Nephron progenitor cell (in vitro differentiated cells): ENCODE measurements at regions not wholly inside any gene's neighbourhood (a gene's known extent, or its start where the extent isn't known, plus 50 kb on each side); places are given as distances from the start of the nearest gene placed in this dataset.

Experiments used
- DNase-seq: peaks from one replicate; pipeline ENCODE4 v3.0.0; 2021
- H3K27ac Mint-ChIP-seq: 2 replicates; pipeline ENCODE4 v1.8.0; 2021; ENCODE audit warnings: mild to moderate bottlenecking, moderate library complexity, mixed read lengths
- H3K27me3 Mint-ChIP-seq: 2 replicates; pipeline ENCODE4 v1.8.0; 2021; ENCODE audit warnings: mild to moderate bottlenecking, low read depth, mixed read lengths; ENCODE audit not compliant: poor library complexity
- H3K36me3 Mint-ChIP-seq: 2 replicates; pipeline ENCODE4 v1.8.0; 2021; ENCODE audit warnings: low read depth, mixed read lengths
- H3K4me1 Mint-ChIP-seq: 2 replicates; pipeline ENCODE4 v1.8.0; 2021; ENCODE audit warnings: mixed read lengths
- H3K4me3 Mint-ChIP-seq: 2 replicates; pipeline ENCODE4 v1.8.0; 2021; ENCODE audit warnings: mild to moderate bottlenecking, moderate library complexity, mixed read lengths
- H3K9me3 Mint-ChIP-seq: 2 replicates; pipeline ENCODE4 v1.8.0; 2021; ENCODE audit warnings: mild to moderate bottlenecking, moderate library complexity, mixed read lengths
- TF ChIP-seq, protein P1 (sequence below): fragments of 200-600 bp; sonication (generic); IDR thresholded peaks from 2 replicates; pipeline ENCODE4 v1.5.0; 2021; ENCODE audit warnings: antibody characterized with exemption

DNA sequence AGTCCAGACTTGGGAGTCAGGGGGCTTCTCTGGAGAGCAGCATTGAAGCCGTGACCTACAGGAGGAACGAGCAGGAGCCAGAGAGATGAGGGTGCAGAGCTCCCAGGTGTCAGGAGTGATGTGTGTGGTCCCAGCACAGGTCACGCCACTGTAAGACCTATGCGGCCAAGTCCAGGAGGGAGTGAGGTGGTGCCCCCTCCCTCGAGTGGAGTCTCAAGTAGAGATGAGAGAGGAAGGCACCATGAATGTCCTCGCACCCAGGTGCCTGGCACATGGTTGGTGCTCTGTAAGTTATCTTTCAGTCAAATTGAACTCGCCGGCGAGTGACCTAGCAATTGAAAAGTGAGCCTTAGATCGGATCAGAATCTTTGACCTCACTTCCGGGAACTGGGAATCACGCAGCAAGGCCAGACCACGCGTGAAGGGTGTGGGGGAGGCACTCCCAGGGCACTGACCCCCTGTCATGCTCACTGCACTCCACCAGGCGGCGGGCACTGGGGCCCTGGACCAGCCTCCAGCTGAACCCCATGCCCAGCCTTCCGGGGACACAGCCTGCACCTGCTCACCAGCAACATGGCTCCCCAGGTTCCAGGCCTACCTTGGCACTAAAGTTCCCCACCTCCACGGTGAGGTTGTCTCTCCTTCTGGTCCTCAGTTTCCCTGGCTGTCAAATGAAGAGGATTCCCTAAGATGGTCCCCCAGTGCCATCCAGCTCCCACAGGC is 127.4 kb downstream of the HMX1 start:
- Mint-ChIP-seq H3K4me3 (no peak overlapping the region), H3K36me3 (no peaks in the 10 kb centered on the region), H3K4me1 (peaks cover 55% of the 10 kb centered on the region), H3K27ac (no peak overlapping the region), H3K9me3 (peaks cover 7% of the 10 kb centered on the region), H3K27me3 (peaks cover 22% of the 10 kb centered on the region)
- TF ChIP-seq, protein P1, sequence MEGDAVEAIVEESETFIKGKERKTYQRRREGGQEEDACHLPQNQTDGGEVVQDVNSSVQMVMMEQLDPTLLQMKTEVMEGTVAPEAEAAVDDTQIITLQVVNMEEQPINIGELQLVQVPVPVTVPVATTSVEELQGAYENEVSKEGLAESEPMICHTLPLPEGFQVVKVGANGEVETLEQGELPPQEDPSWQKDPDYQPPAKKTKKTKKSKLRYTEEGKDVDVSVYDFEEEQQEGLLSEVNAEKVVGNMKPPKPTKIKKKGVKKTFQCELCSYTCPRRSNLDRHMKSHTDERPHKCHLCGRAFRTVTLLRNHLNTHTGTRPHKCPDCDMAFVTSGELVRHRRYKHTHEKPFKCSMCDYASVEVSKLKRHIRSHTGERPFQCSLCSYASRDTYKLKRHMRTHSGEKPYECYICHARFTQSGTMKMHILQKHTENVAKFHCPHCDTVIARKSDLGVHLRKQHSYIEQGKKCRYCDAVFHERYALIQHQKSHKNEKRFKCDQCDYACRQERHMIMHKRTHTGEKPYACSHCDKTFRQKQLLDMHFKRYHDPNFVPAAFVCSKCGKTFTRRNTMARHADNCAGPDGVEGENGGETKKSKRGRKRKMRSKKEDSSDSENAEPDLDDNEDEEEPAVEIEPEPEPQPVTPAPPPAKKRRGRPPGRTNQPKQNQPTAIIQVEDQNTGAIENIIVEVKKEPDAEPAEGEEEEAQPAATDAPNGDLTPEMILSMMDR, result peak; percentile 6
- no peak for DNase-seq

DNA sequence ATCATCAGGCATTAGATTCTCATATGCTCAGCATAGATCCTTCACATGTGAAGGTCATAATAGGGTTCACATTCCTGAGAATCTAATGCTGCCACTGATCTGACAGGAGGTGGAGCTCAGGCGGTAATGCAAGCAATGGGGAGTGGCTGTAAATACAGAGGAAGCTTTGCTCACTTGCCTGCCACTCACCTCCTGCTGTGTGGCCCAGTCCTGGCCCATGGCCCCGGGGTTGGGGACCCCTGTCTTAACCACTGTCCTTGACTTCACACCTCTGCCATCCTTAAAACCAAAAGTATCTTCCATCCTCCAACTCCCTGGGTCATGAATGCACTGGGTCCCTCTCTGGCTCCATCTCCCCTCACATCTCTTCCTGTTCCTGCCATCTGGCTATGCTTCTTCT is 129.1 kb downstream of the HMX1 start:
- H3K27ac Mint-ChIP-seq, result no peak overlapping the region
- H3K4me1 Mint-ChIP-seq, result peaks cover 57% of the 10 kb centered on the region
- TF ChIP-seq, protein P1, result no peak
- no peak overlapping the region for H3K4me3 Mint-ChIP-seq
- no peak for DNase-seq
- no peaks in the 10 kb centered on the region for H3K36me3 Mint-ChIP-seq
- peaks cover 5% of the 10 kb centered on the region for H3K9me3 Mint-ChIP-seq
- H3K27me3 Mint-ChIP-seq, result peaks cover 15% of the 10 kb centered on the region

DNA sequence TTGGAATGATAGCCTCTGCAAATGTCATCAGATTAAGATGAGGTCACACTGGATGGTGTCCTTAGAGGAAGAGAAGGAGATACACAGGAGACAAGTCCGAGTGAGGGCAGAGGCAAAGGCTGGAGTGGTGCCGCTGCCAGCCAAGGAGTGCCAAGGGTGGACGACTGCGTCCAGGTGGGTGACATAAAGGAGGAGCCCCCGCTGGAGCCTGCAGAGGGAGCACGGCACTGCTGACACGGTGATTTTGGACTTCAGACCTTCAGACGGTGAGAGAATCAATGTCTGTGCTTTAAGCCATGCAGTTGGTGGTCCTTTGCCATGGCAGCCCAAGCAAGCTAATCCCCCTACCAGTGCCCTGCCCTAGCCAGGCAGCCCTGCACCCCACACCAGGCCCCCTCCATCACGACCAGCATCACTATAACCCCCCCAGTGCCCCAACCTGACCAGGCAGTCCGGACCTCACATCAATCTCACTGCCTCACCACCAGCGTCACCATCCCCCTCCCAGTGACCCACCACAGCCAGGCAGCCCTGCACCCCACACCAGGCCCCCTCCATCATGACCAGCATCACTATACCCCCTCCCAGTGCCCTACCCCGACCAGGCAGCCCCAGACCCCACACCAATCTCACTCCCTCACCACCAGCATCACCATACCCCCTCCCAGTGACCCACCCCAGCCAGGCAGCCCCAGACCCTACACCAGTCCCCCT is 130.0 kb downstream of the HMX1 start:
- H3K36me3 Mint-ChIP-seq, result no peaks in the 10 kb centered on the region
- no peak overlapping the region for H3K27ac Mint-ChIP-seq
- peaks cover 19% of the 10 kb centered on the region for H3K27me3 Mint-ChIP-seq
- H3K4me1 Mint-ChIP-seq, result peaks cover 53% of the 10 kb centered on the region
- H3K4me3 Mint-ChIP-seq, result no peak overlapping the region
- H3K9me3 Mint-ChIP-seq, result peaks cover 5% of the 10 kb centered on the region
- DNase-seq, result no peak
- TF ChIP-seq, protein P1, result no peak

DNA sequence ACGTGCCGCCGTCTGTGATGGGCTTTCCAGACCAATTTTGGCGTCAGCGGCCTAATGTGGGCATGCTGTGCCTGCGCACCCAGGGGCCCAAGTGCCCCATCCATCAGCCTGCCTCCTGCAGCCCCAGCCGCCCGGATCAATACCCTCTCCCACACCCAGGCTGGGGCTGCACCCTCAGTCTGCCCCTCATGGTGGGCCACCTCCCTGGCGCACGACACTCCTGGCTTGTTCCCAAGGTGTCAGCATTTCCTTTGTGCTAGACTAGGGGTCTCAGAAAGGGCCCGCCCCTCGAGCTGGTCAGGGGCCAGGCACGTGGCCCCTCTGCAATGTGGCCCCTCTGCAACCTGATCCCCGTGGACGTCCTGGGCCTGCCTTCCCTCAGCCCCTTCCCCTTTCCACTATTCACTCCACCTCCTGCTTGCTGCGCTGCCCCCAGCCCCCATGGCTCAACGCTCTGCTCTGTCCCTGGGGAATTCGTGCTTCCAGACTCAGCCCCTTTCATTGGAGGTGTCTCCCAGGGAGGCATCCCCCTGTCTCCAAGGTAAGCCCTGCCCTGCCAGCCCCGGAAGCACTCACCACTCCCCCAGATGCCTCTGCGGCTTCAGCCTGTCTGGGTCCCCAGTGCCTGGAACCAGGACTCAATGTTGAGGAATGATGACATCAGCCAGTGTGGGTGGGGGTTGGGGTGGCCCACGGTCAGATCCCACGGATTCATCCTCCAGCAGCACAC is 130.8 kb downstream of the HMX1 start:
- H3K27ac Mint-ChIP-seq, result no peak overlapping the region
- DNase-seq, result no peak
- H3K9me3 Mint-ChIP-seq, result peaks cover 5% of the 10 kb centered on the region
- peaks cover 45% of the 10 kb centered on the region for H3K4me1 Mint-ChIP-seq
- no peaks in the 10 kb centered on the region for H3K36me3 Mint-ChIP-seq
- peaks cover 19% of the 10 kb centered on the region for H3K27me3 Mint-ChIP-seq
- no peak overlapping the region for H3K4me3 Mint-ChIP-seq
- TF ChIP-seq, protein P1, result no peak

DNA sequence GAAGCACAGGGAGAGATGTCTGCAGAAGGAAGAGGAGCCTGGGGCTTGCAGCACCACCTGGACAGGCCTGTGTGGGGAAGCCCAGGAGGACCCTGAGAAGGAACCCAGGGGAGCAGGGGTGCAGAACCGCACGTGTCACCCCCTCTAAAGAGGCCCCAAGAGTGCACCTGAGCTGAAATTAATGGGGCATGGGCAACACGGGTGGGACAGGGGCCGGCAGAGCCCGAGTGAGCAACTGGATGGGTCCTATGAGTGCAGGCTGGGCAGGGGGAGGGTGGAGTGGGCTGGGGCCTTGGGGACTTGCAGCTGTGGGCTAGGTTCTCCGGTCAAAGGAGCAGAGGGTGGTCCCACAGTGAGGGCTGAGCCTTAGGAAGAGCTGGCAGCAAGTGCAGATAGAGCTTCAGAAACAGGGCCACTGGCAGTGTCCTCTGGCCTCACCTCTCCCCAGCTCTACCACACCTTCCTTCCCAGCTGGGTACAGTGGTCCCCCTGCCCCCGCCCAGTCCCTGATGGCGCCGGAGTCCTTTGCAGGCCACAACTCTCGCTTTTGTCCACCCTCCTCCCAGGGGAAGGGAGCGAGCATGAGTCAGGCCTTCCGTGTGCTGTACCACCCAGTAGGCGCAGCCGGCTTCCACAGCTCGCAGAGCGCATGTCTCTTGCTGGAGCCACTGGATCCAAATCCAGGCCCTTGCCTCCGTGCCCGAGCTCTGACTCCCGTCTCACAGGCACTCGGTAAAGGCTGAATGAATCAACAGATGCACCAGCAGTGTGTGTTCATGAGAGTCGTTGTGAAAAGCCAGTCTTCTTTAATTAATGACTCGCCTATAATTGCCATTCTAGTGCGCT is 131.6 kb downstream of the HMX1 start:
- H3K27ac Mint-ChIP-seq, result no peak overlapping the region
- H3K36me3 Mint-ChIP-seq, result no peaks in the 10 kb centered on the region
- TF ChIP-seq, protein P1, result no peak
- no peak overlapping the region for H3K4me3 Mint-ChIP-seq
- DNase-seq, result no peak
- H3K4me1 Mint-ChIP-seq, result peaks cover 37% of the 10 kb centered on the region
- peaks cover 5% of the 10 kb centered on the region for H3K9me3 Mint-ChIP-seq
- H3K27me3 Mint-ChIP-seq, result peaks cover 23% of the 10 kb centered on the region
